RCC 7860 (cell line): ENCODE measurements at regions not wholly inside any gene's neighbourhood (a gene's known extent, or its start where the extent isn't known, plus 50 kb on each side); places are given as distances from the start of the nearest gene placed in this dataset.

Source experiments
- DNase-seq: peaks from one replicate; pipeline ENCODE4 v3.0.0-alpha.2; 2015; ENCODE audit warnings: low spot score
- FAIRE-seq: peaks from 2 replicates; lab custom pipeline; 2012; peaks lifted over from hg19 to GRCh38; lab: Jason Lieb, UNC

DNA sequence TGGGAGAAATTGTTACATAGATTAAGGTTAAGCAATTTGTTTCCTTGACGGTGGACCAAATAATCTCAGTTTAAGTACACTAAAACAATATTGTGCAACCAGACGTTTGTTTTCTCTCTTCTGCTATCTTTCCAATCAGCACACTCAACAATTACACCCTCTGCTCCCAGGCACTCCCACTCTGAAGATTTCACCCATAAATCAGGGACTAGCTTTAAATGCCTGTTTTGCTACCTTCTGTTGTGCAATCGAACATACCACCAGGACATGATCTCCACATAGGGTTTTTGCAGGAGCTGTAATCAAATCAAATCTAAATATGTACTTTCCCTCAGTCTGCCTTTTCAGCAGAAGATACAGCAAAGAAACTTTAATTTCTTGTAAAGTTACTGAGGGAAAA, 405.8 kb upstream of the TLE4 start:
- DNase-seq: no peak
- no peak for FAIRE-seq

DNA sequence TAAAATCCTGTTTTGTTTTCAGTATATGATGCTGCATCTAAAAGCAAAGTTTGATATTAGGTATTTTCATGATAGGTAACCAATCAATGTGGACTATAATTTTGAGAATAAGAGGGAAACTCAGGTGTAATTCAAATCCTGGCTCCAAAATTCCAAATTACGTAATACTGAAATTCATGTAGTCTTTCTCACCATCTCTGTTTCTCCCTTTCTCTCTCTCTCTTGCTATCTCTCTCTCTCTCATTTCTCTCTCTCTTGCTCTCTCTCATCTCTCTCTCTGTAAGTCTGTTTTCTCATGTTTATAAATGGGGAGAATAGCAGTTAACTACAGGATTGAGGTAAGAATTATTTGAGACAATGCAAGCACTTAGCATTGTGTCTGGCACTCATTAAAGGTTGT, 401.1 kb upstream of the TLE4 start:
- FAIRE-seq (no peak), DNase-seq (no peak)

DNA sequence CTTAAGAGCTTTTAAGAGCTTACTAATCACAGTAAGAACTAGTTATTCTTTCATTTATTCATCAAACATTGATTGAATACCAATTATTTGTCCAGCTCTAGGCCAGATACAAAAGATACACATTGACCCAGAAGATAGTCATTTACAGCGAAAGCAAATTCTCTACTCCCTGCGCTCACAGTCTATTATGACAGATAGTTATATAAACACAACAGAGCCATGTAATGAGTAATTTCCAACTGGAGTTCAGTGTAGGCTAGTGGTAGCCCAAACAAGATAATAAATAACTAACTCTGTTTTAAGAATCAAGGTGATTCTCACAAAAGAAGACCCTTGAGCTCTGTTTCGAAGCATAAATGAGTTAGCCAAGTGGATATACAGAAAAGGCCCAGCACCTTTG, 397.8 kb upstream of the TLE4 start:
- FAIRE-seq (no peak), DNase-seq (no peak)

DNA sequence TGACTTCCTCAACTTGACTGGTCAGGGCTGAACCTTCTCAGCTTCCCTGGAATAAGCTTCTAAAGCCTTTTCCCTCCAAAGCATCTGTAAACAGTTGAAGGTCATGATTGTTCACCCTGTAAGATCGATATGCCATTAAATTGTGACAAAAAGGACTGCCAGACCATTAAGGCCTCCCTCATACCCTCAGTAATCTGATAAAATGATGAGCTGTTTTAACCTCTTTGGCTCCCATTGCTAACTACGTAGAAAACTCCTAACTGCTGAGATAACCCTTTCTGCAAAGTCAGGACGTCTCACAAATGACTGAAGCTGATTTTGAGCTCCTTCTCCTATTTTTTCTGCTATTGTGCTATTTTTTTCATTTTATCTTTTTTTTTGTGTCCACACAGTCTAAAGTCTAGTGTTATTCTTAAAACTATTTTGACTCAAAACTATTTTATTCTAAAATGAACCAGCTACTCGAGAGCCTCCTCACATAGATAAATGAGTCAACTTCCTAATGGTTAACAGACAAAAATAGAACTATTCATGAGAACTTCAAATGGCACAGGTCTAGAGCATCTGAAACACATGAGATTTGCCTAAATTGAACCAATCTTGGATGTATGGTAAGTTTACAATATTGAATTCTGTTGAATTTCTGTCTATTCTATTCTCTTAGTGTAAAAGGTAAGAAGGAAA, 395.6 kb upstream of the TLE4 start:
- FAIRE-seq (peak; percentile 47), DNase-seq (no peak)

DNA sequence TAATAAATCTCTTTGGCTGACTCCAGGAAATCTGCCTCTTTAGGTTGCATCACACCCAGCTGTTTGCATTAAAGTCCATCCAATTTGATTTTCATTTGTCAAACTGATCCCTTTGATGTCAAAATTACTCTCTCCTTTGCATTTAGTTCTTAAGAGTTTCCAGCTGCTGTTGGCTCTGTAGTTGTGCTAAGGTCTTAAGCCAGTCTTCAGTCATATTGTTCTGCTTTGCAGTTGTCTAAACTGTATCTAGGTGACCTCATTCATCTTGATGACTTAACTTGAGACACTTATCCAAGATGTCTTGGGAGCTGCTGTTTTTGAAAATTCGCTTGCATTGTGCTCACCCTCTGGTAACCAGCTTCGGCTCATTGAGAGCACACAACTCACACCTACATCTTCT, 386.9 kb upstream of the TLE4 start:
- FAIRE-seq: no peak
- DNase-seq: peak; percentile 46

DNA sequence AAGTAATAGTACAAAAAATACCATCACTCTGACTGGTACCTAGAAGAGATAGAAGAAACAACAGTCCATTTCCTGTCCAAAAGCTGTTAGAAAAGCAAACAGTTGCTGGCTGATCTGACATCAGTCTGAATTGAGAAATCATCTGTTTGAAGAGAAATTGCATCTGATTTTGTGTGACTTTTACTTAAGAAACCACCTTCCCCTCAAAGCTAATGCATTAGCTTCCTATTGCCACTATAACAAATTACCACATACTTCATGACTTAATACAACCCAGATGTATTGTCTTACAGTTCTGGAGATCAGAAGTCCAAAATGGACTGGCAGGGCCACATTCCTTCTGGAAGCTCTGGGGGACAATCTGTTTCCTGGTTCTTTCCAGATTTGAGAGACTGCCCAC, 385.9 kb upstream of the TLE4 start:
- DNase-seq (no peak), FAIRE-seq (no peak)

DNA sequence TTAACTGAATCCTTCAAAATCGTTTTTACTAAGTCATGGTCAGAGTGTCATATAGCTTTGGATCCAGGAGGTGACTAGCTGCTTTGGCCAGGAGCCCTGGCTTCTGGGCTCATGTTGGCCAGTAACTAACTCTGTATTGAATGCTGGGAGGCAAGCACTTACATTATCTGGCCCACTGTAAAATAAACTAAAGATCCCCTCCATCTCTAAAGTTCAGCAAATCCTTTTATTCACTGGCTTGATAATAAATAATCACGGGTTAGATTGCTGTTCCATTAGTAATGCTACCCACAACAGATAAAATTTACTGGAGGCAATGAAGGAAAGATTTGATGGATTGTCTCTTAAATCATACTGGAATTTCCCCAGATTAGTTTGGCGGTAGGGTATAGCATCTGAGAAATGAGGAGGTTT, 382.2 kb upstream of the TLE4 start:
- FAIRE-seq: peak; percentile 99
- peak; percentile 98 for DNase-seq

DNA sequence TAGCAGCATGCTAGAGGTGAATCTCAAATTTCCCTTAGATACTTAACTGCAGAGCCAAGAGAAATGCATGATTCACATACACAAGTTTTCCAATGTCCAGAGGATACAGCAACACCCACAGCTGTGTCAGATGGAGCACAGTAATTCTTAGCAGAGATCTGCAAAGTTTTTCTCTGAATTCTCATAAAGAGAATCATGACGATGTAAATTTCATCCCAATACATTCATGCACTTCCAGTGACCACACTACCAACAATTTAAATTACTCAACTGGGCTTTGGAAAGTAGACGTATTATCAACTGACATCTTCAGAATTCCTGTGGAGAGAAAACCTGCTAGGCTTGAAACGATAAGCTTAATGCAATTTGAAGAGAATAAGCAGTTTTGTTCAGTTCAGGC, 378.8 kb upstream of the TLE4 start:
- no peak for FAIRE-seq
- DNase-seq: no peak

DNA sequence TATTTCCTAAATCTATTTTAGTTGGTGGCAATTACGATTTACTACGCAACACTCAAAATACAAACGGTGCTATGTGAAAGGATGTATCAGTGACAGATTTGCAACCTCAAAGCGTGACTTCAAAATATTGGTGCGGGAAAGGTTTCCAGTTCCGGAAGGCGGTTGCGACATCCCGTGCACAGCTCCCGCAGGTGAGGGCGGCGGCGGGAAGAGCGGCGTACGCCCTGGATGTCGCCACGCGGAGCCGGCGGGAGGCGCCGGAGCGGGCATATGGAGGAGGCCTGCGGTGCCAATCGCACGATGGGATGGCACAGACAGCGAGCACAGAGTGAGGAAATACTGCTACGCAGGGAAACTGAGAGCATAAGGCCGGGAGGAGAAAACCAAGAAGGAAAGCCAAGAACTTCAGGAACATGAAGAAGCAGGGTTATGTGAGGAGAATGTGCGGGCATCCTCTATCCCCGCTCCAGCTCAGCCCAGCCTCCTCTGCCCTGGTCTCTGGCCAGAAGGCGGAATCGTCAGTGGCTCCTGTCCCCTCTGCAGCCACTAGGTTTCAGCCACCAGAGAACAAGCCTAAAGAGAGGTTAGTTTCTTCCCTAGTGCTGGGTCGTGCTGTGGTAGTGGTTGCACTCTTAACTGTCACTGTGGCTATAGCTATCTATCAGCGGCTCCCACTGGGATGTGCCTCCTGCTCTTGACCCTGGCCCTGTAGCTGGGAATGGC, 378.1 kb upstream of the TLE4 start:
- FAIRE-seq (no peak), DNase-seq (no peak)

DNA sequence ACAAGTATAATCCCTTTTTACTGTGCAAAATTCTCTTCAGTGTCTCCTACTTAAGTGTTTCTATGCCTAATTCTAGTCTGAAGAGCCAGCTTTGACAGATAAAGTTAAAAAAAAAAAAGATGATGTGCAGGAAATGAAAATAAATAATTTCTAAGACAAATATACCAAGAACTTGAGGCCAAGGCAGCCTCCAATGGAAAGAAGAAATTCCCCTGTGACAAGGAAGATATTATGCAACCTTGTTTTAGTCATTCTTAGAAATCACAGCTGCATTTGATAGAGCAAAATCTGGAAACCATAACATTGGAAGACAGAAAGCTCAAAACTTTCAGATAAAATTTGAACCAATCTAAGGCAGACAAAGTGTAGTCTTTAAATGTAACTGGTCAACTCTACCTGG, 375.9 kb upstream of the TLE4 start:
- DNase-seq: no peak
- FAIRE-seq: peak; percentile 38

DNA sequence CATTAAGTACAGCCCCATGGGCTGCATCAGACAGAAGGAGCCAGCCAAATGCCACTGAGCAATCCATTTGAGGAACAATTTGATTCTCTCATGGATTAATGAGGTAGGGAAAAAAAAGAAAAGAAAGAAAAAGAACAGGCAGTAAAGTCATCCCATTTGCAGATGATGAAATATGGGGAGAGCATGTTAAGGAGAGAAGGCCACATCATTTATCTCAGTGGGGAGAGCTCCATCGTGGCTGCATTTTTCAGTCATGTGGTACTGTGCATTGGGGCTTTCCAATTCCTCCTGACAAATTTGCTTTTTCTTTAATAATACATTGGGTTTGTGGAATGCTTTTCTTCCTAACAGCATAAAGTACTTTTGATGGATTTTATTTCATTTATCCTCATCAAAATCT, 375.2 kb upstream of the TLE4 start:
- FAIRE-seq (no peak), DNase-seq (no peak)

DNA sequence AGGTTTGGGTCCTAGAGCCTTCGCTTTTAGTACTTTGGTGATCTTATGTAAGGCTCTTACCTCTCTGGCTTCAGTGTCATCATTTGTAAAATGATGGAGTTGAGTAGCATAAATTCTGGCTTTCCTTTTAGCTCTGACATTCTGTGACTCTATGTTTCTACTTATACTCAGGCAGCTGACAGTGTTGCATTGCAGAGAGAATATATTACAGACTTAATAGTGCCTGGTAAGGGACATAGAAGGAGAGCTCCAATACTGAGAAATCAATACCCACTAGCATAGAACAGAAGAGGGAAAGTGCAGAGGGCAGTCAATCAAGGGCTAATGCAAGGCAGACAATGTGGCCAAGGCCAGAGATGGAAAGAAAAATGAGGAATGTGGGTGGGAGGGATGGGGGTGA, 371.4 kb upstream of the TLE4 start:
- DNase-seq (no peak), FAIRE-seq (no peak)

DNA sequence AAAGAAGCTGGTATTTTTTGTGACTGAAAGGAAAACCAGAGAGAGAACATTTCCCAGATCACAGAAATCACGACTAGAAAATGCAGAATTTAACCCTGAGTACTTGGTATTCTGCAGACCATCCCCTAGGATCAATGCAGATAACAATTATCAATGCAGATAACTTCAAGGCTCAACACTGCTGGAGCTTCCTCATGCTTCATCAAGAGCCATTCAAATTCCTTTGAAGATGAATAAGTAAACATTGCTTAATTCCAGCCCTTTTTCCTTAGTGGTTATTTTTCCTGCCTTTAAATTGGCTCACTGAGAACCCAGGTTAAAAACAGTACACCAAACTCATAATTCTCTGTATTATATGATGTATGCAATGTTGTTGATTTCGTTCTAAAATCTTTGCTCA, 370.1 kb upstream of the TLE4 start:
- DNase-seq (no peak), FAIRE-seq (no peak)

DNA sequence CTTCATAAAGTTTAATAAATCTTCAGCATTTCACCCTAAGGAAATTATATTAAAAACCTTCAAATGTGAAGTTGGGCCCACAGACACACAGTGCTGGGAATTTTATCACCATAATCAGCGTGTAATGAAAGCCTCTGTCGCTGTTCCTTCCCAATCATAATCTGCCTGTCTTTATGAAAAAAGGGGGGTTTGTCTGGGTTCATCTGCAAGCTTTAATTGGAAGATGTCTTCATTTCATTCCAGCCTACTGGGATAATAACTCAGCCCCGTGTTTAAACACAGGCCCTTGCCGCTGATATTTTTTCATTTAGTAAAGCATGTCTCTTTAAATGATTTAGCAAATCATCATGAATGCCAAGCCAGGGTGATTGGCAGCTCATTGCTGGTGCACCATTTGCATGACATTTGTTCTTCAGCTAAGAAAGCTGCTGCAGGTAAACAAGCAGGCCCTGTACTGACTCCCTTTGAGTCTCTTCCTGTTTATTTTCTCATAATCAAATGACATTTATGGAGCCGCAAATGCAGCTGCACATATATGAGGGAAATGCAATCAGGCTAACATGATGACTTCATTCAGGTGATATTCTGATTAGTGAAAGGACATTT, 362.9 kb upstream of the TLE4 start:
- DNase-seq: no peak
- no peak for FAIRE-seq

DNA sequence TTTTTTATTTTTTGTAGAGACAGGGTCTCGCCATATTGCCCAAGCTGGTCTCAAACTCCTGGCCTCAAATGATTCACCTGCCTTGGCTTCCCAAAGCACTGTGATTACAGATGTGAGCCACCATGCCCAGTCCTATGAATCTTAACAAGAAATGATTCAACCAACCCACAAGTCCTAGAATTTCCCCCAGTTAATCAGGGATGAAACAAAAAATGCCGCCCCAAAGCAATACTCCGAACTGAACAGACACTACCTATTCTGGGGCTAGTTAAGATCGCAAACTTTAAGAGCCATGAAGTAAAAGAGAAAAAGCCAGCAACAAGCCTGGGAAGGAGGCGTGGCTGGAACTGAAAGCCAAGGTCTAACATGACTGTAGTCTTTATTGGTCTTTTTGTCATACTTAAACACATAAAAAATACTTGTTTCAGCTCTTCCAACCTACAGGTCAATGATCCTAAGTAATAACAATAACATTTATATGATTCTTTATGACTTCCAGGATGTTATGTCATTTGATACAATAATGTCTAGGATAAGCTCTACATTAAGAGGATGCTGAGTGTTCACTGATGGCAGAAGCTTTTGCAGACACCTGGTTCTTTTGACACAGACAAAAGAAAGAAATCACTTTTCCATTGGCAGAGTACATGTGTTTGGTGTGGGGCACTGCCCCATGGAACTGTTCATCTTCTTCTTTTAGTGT, 361.1 kb upstream of the TLE4 start:
- no peak for DNase-seq
- no peak for FAIRE-seq

DNA sequence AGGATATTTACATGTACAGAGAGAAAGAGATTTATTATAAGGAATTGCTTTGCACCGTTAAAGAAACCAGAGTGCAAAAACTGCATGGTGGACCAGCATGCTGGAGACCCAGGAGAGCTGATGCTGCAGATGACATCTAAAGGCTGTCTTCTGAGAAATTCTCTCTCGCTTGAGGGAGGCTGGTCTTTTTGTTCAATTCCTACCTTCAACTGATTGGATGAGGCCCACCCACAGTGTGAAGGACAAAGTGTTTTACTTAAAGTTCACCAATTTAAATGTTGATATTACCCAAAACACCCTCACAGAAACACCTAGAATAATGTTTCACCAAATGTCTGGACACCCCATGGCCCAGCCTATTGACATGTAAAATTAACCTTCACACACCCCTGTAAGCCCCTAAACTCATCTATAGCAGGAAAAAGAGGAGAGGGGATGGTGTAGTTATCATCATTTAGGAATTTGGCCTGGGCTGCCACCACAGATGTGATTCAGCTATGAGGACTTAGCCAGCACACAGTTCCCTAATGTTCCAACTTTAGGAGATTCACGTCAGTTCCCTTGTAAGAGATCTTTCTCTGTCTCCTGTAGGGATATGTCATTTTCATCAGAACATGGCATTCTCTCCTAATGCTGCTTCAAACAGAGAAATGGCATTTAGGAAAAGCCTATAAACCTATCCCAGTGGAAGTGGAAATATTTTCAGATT, 358.2 kb upstream of the TLE4 start:
- DNase-seq (no peak), FAIRE-seq (no peak)

DNA sequence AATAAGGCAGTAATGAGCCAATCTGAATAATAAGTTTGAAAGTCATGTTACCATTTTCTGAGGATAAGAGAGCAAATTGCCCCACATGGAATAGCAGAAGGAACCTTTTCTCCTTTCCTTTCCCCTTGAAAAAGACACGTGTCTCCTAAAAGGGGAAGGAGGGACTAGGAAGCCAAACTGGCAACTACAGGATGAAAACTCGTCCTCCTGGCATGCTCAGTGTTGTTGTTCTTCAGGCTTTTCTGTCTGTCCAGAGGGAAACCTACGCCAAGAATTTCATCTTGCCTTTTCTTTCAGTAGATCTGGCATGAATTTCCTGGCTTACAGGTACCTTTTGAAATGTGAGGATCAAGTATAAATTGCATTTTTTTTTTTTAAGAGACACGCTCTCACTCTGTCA, 355.9 kb upstream of the TLE4 start:
- FAIRE-seq: no peak
- no peak for DNase-seq

DNA sequence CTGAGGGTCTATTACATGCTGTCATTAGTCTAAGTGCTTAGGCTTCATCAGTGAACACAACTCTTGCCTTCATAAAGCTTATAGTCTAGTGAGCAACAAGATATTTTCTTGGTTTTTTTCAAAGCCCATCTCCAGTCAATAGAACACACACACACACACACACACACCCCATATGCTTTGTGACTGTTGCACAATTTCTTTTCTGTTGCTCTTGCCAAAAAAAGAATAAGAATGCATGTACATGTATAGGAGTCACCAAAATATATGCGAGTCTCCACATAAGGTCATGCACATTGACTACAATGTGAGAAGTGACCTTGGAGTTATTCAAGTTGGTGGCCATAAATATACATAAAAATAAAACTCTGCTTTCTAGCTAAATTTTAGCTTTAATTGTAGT, 351.5 kb upstream of the TLE4 start:
- no peak for DNase-seq
- FAIRE-seq: no peak

DNA sequence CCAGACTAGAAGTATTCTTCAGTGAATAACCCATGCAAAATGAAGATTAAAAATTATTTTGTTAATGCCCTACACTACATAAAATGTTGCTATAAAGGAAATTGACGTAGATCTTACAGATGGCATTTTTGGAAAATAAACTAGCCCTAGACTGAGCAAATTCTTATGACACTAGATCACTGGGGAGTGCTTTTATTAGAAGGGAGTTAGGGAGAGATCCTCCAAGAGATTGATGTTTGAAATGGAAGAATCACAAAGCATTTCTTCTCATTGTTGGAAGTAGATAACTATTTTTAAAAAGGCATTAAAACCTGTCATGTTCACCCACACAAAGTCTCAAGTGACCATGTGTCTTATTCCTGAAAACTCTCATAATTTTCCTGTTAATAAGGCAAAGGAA, 351.1 kb upstream of the TLE4 start:
- FAIRE-seq (peak; percentile 10), DNase-seq (no peak)

DNA sequence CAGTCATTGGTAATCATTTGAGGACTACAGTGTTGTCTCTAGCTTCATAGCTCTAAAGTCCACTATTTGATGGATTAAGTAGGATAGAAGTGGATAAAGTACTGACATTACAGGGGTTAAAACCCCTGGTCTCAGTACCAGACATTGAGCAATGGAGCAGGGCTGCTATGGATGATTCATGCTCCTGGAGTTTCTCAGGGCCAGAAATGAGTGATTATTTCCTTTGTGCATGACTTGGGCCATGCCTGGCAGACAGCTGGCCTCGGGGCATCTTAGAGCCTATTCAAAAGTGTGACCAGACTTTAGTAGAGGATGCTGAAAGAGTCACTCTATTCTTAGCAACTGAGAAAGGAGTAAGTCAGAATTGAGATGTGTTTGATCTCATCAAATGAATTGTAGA, 350.7 kb upstream of the TLE4 start:
- peak; percentile 94 for FAIRE-seq
- peak; percentile 83 for DNase-seq

DNA sequence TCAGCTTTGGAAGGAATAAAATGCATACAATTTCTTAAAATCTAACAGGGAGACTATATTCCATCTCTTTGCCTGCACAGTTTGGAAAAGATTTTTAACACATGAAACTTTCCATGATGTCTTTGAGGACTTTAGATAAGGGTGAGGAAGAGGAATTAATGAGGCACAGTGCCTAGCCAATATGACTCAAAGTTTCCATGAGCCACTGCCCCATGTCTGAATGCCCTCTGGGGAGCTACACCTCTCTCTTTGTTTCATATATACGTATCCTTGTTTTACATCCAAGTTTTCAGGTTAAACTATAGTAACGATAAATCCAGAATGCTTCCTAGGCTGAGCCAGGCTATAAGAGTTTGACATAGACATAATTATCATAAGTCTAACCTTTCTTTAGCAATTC, 349.3 kb upstream of the TLE4 start:
- DNase-seq (peak; percentile 19), FAIRE-seq (no peak)
